Glutamatergic neuron (in vitro differentiated cells): ENCODE measurements at regions not wholly inside any gene's neighbourhood (a gene's known extent, or its start where the extent isn't known, plus 50 kb on each side); places are given as distances from the start of the nearest gene placed in this dataset.

Experiments
- DNase-seq: peaks from one replicate; pipeline ENCODE4 v3.0.0; 2022
- H3K27ac Mint-ChIP-seq: one replicate; pipeline ENCODE4 v1.8.0; 2020; ENCODE audit warnings: mild to moderate bottlenecking, mixed read lengths, inconsistent platforms; ENCODE audit not compliant: unreplicated experiment
- H3K27me3 Mint-ChIP-seq: one replicate; pipeline ENCODE4 v1.8.0; 2020; ENCODE audit warnings: mild to moderate bottlenecking, moderate library complexity, mixed read lengths, inconsistent platforms; ENCODE audit not compliant: unreplicated experiment
- H3K36me3 Mint-ChIP-seq: one replicate; pipeline ENCODE4 v1.8.0; 2020; ENCODE audit warnings: mild to moderate bottlenecking, mixed read lengths, inconsistent platforms; ENCODE audit not compliant: unreplicated experiment
- H3K4me1 Mint-ChIP-seq: one replicate; pipeline ENCODE4 v1.8.0; 2020; ENCODE audit warnings: mild to moderate bottlenecking, low read depth, mixed read lengths, inconsistent platforms; ENCODE audit not compliant: unreplicated experiment
- H3K4me3 Mint-ChIP-seq: one replicate; pipeline ENCODE4 v1.8.0; 2020; ENCODE audit warnings: mild to moderate bottlenecking, mixed read lengths, inconsistent platforms; ENCODE audit not compliant: unreplicated experiment
- H3K9me3 Mint-ChIP-seq: one replicate; pipeline ENCODE4 v1.8.0; 2020; ENCODE audit warnings: mild to moderate bottlenecking, moderate library complexity, mixed read lengths, inconsistent platforms; ENCODE audit not compliant: unreplicated experiment
- CTCF ChIP-seq: fragments of 200-600 bp; sonication (generic); IDR thresholded peaks from one replicate; pipeline ENCODE4 v1.5.0; 2021; ENCODE audit not compliant: partially characterized antibody, unreplicated experiment

GRCh38 chr14:28570391-28570790 lies 196.2 kb upstream of the FOXG1 start:
- Mint-ChIP-seq H3K27me3 (no peaks in the 10 kb centered on the region), H3K4me1 (no peaks in the 10 kb centered on the region), H3K4me3 (no peak overlapping the region), H3K9me3 (peaks cover 2% of the 10 kb centered on the region), H3K27ac (no peak overlapping the region), H3K36me3 (peaks cover 12% of the 10 kb centered on the region)
- DNase-seq, result no peak
- TF ChIP-seq CTCF, result no peak

- TF ChIP-seq CTCF, result no peak
- H3K4me1 Mint-ChIP-seq, result no peaks in the 10 kb centered on the region
These were observed 195.0 kb upstream of the FOXG1 start for GRCh38 chr14:28571636-28572035.

GRCh38 chr14:28576523-28576922 lies 190.1 kb upstream of the FOXG1 start:
- no peaks in the 10 kb centered on the region for H3K4me1 Mint-ChIP-seq
- H3K4me3 Mint-ChIP-seq, result no peak overlapping the region
- peaks cover 2% of the 10 kb centered on the region for H3K27me3 Mint-ChIP-seq
- no peak overlapping the region for H3K27ac Mint-ChIP-seq
- peaks cover 2% of the 10 kb centered on the region for H3K9me3 Mint-ChIP-seq
- no peak for TF ChIP-seq CTCF
- H3K36me3 Mint-ChIP-seq, result peaks cover 12% of the 10 kb centered on the region
- DNase-seq, result no peak

More at GRCh38 chr14:28571636-28572035, 195.0 kb upstream of the FOXG1 start:
- Mint-ChIP-seq H3K4me3 (no peak overlapping the region), H3K9me3 (peaks cover 2% of the 10 kb centered on the region), H3K36me3 (peaks cover 12% of the 10 kb centered on the region), H3K27ac (no peak overlapping the region), H3K27me3 (no peaks in the 10 kb centered on the region)
- no peak for DNase-seq

GRCh38 chr14:28577187-28577586 lies 189.4 kb upstream of the FOXG1 start:
- Mint-ChIP-seq H3K27me3 (peaks cover 2% of the 10 kb centered on the region), H3K27ac (no peak overlapping the region), H3K9me3 (peaks cover 2% of the 10 kb centered on the region), H3K4me3 (no peak overlapping the region), H3K4me1 (no peaks in the 10 kb centered on the region), H3K36me3 (peaks cover 12% of the 10 kb centered on the region)
- no peak for TF ChIP-seq CTCF
- DNase-seq, result no peak

- no peak overlapping the region for H3K4me3 Mint-ChIP-seq
- H3K27ac Mint-ChIP-seq, result no peak overlapping the region
- H3K27me3 Mint-ChIP-seq, result peaks cover 2% of the 10 kb centered on the region
- no peak for TF ChIP-seq CTCF
- H3K4me1 Mint-ChIP-seq, result no peaks in the 10 kb centered on the region
- peaks cover under 1% of the 10 kb centered on the region for H3K9me3 Mint-ChIP-seq
- DNase-seq, result no peak
- peaks cover 7% of the 10 kb centered on the region for H3K36me3 Mint-ChIP-seq
These were observed 188.9 kb upstream of the FOXG1 start for GRCh38 chr14:28577711-28578131.
